SK-N-SH (cell line): ENCODE measurements at regions not wholly inside any gene's neighbourhood (a gene's known extent, or its start where the extent isn't known, plus 50 kb on each side); places are given as distances from the start of the nearest gene placed in this dataset.

Source experiments
- CTCF ChIA-PET: fragments of 300-600, 350-600 bp; formaldehyde crosslinking; extraction: SDS; loops from one replicate; lab custom pipeline; 2021; lab: Yijun Ruan, JAX
- POLR2A ChIA-PET: fragments of 350-600 bp; sonication (Branson Sonifier 250); formaldehyde crosslinking; extraction: SDS; loops from one replicate; lab custom pipeline; 2020; ENCODE audit warnings: antibody characterized with exemption, inconsistent platforms; lab: Yijun Ruan, JAX
- DNase-seq: peaks from one replicate; pipeline ENCODE4 v3.0.0; 2012
- H2AFZ ChIP-seq: fragments of 200-600 bp; sonication (generic); 2 replicates; pipeline ENCODE4 v1.8.1; 2016; ENCODE audit warnings: antibody characterized with exemption, mild to moderate bottlenecking, low read depth
- H3F3A ChIP-seq: fragments of 200-600 bp; sonication (generic); replicated peaks from 2 replicates; pipeline ENCODE3; 2016; ENCODE audit warnings: antibody characterized with exemption, mild to moderate bottlenecking; ENCODE audit not compliant: insufficient read depth
- H3K27ac ChIP-seq, 2 experiments: fragments of 200-500 bp in 1 of 2; fragments of 200-600 bp in 1 of 2; sonication (Bioruptor generic) in 1 of 2; sonication (generic), shearing (Covaris generic) in 1 of 2; 2 replicates each; pipeline versions ENCODE4 v1.5.1 to v1.6.1; 2014 to 2016; ENCODE audit warnings: low read depth in 2 of 2, inconsistent platforms in 1 of 2, low read length in 1 of 2, mild to moderate bottlenecking in 1 of 2, mixed read lengths in 1 of 2
- H3K27me3 ChIP-seq: fragments of 200-600 bp; sonication (generic), shearing (Covaris generic); 2 replicates; pipeline ENCODE4 v1.6.1; 2016; ENCODE audit warnings: mixed run types; ENCODE audit not compliant: insufficient read depth
- H3K36me3 ChIP-seq, 2 experiments: fragments of 200-500 bp in 1 of 2; fragments of 200-600 bp in 1 of 2; sonication (Bioruptor generic) in 1 of 2; sonication (generic) in 1 of 2; replicated peaks in 1 of 2; 2 replicates each; pipeline versions ENCODE3 to v1.5.1; 2014 to 2016; ENCODE audit warnings: low read length in 1 of 2, mild to moderate bottlenecking in 1 of 2; ENCODE audit not compliant: insufficient read depth in 2 of 2, control insufficient read depth in 1 of 2
- H3K4me1 ChIP-seq, 2 experiments: fragments of 200-500 bp in 1 of 2; fragments of 200-600 bp in 1 of 2; sonication (Bioruptor generic) in 1 of 2; sonication (generic), shearing (Covaris generic) in 1 of 2; 2 replicates each; pipeline versions ENCODE4 v1.5.1 to v1.6.1; 2014 to 2016; ENCODE audit warnings: low read depth in 1 of 2, low read length in 1 of 2, mixed run types in 1 of 2; ENCODE audit not compliant: insufficient read depth in 2 of 2, control insufficient read depth in 1 of 2
- H3K4me2 ChIP-seq: fragments of 200-600 bp; sonication (generic), shearing (Covaris generic); 2 replicates; pipeline ENCODE4 v1.6.1; 2017; ENCODE audit warnings: mixed run types
- H3K4me3 ChIP-seq, 2 experiments: fragments of 200-500 bp in 1 of 2; fragments of 200-600 bp in 1 of 2; sonication (Bioruptor generic) in 1 of 2; sonication (generic), shearing (Covaris generic) in 1 of 2; 2 replicates each; pipeline versions ENCODE4 v1.5.1 to v1.8.1; 2014 to 2016; ENCODE audit warnings: low read depth in 2 of 2, inconsistent platforms in 1 of 2, low read length in 1 of 2, mild to moderate bottlenecking in 1 of 2, mixed read lengths in 1 of 2, moderate library complexity in 1 of 2
- H3K79me2 ChIP-seq: fragments of 200-600 bp; sonication (generic); 2 replicates; pipeline ENCODE4 v1.8.1; 2017; ENCODE audit warnings: mild to moderate bottlenecking; ENCODE audit not compliant: insufficient read depth
- H3K9ac ChIP-seq: fragments of 200-600 bp; sonication (generic); 2 replicates; pipeline ENCODE4 v1.6.1; 2017; ENCODE audit warnings: mixed run types
- H3K9me2 ChIP-seq: fragments of 200-600 bp; sonication (generic); 2 replicates; pipeline ENCODE4 v1.6.1; 2017; ENCODE audit warnings: mixed run types
- H3K9me3 ChIP-seq: fragments of 200-600 bp; sonication (generic); 2 replicates; pipeline ENCODE4 v1.6.1; 2017; ENCODE audit warnings: mixed run types, mild to moderate bottlenecking, moderate library complexity
- H4K20me1 ChIP-seq: fragments of 200-600 bp; sonication (generic); 2 replicates; pipeline ENCODE4 v1.6.1; 2017; ENCODE audit warnings: mild to moderate bottlenecking, mixed run types; ENCODE audit not compliant: insufficient read depth
- CHD2 ChIP-seq: fragments of 150-350 bp; IDR thresholded peaks from 2 replicates; pipeline ENCODE4 v1.6.1; 2018; ENCODE audit warnings: low read length; ENCODE audit not compliant: partially characterized antibody
- CTCF ChIP-seq: fragments of 200-600 bp; sonication (generic); IDR thresholded peaks from 2 replicates; pipeline ENCODE4 v1.6.1; 2017; ENCODE audit warnings: antibody characterized with exemption, mild to moderate bottlenecking, moderate library complexity
- EP300 ChIP-seq, 2 experiments: IDR thresholded peaks; 2 replicates each; pipeline versions ENCODE4 v1.4.0 to v1.6.1; 2012; ENCODE audit warnings: borderline replicate concordance in 1 of 2, low read depth in 1 of 2, low read length in 1 of 2
- FOXM1 ChIP-seq: IDR thresholded peaks from 2 replicates; pipeline ENCODE4 v1.4.0; 2012; ENCODE audit warnings: low read depth, mild to moderate bottlenecking
- GABPA ChIP-seq: IDR thresholded peaks from 2 replicates; pipeline ENCODE4 v1.4.0; 2012; ENCODE audit warnings: low read depth, mild to moderate bottlenecking
- IRF3 ChIP-seq: fragments of 150-350 bp; IDR thresholded peaks from 2 replicates; pipeline ENCODE4 v1.6.1; 2016; ENCODE audit warnings: mild to moderate bottlenecking, low read depth, low read length
- MEF2A ChIP-seq: IDR thresholded peaks from 2 replicates; pipeline ENCODE4 v1.4.0; 2012; ENCODE audit warnings: low read depth, borderline replicate concordance
- MXI1 ChIP-seq: IDR thresholded peaks from 2 replicates; pipeline ENCODE4 v1.6.1; 2012; ENCODE audit warnings: mild to moderate bottlenecking, low read depth, low read length, improper control_type of control experiment
- POLR2AphosphoS5 ChIP-seq: IDR thresholded peaks from 2 replicates; pipeline ENCODE4 v1.6.1; 2012; ENCODE audit warnings: low read depth, low read length
- RCOR1 ChIP-seq: fragments of 150-350 bp; IDR thresholded peaks from 2 replicates; pipeline ENCODE4 v1.6.1; 2017; ENCODE audit warnings: antibody characterized with exemption, low read length
- SIN3A ChIP-seq: IDR thresholded peaks from 2 replicates; pipeline ENCODE4 v1.6.1; 2012; ENCODE audit warnings: low read depth, mild to moderate bottlenecking, low read length, moderate library complexity, borderline replicate concordance
- TAF1 ChIP-seq: IDR thresholded peaks from 2 replicates; pipeline ENCODE4 v1.6.1; 2012; ENCODE audit warnings: low read depth, mild to moderate bottlenecking, low read length, moderate library complexity, borderline replicate concordance
- ZBTB33 ChIP-seq: IDR thresholded peaks from 2 replicates; pipeline ENCODE4 v1.4.0; 2012; ENCODE audit warnings: low read depth, borderline replicate concordance
- WGBS: methylation state at CpG from one replicate; pipeline ENCODE4 v1.1.6; 2017; ENCODE audit warnings: low lambda C conversion rate; 5-methylcytosine and 5-hydroxymethylcytosine counted together

- TF ChIP-seq IRF3 (no peak), EP300 (IDR thresholded peaks at IDR 0.05; ENCODE audit: borderline replicate concordance in 1 of 2, low read depth in 1 of 2, low read length in 1 of 2) (no peak)
Measured at GRCh38 chr14:100670017-100670752, 56.5 kb upstream of the DLK1 start (continued).

- Histone ChIP-seq H3K27ac (peak overlapping the region in 1 of 2 experiments; percentile 64; a peak in 2 of 4 replicates), H4K20me1 (no peaks in the 10 kb centered on the region), H3K9ac (no peak overlapping the region), H3K9me3 (no peaks in the 10 kb centered on the region)
- CTCF ChIA-PET, result interaction anchor here (0.9 to 4.2 kb wide), 5 partner anchors 8 to 253 kb away, joined by 3 to 41 read pairs (median 5); no protein-coding TSS in a partner anchor
- 94% methylated on average over 7 of the region's 7 CpGs for WGBS
- TF ChIP-seq CTCF (no peak), RCOR1 (no peak), GABPA (no peak), FOXM1 (no peak), CHD2 (no peak), MXI1 (no peak), POLR2AphosphoS5 (no peak)
- TF ChIP-seq, all 33 proteins: peak for 0
- Histone ChIP-seq H3K4me1 (peaks cover 0 to 84% of the 10 kb centered on the region in 2 experiments; a peak in 2 of 4 replicates), H3K4me3 (no peak overlapping the region), H3K27me3 (no peaks in the 10 kb centered on the region), H3K4me2 (no peak overlapping the region), H3K36me3 (no peaks in the 10 kb centered on the region), H3K9me2 (no peaks in the 10 kb centered on the region), H3K79me2 (no peaks in the 10 kb centered on the region), H2AFZ (no peak overlapping the region), H3F3A (no peaks in the 10 kb centered on the region)
- no peak for DNase-seq
- POLR2A ChIA-PET, result interaction anchor here (0.6 kb wide), 1 partner anchor 60 kb away, joined by 3 read pairs; no protein-coding TSS in a partner anchor
Measured at GRCh38 chr14:100670753-100671049, 56.0 kb upstream of the DLK1 start.

- Histone ChIP-seq H3K4me3 (no peak overlapping the region), H3K4me1 (peaks cover 0 to 85% of the 10 kb centered on the region in 2 experiments; a peak in 2 of 4 replicates), H3K79me2 (no peaks in the 10 kb centered on the region), H3K9ac (no peak overlapping the region), H3K27ac (peak overlapping the region in 1 of 2 experiments; percentile 99; a peak in 2 of 4 replicates), H3K36me3 (no peaks in the 10 kb centered on the region), H3K9me3 (no peaks in the 10 kb centered on the region), H3F3A (no peaks in the 10 kb centered on the region), H3K9me2 (no peaks in the 10 kb centered on the region), H4K20me1 (no peaks in the 10 kb centered on the region), H3K4me2 (no peak overlapping the region), H2AFZ (no peak overlapping the region), H3K27me3 (no peaks in the 10 kb centered on the region)
- no peak for TF ChIP-seq RCOR1
- TF ChIP-seq TAF1, result no peak
- TF ChIP-seq ZBTB33, result no peak
- TF ChIP-seq IRF3, result no peak
- TF ChIP-seq SIN3A, result no peak
- no peak for TF ChIP-seq POLR2AphosphoS5
- TF ChIP-seq MEF2A, result no peak
- POLR2A ChIA-PET, result interaction anchor here (2.4 to 3.6 kb wide), 2 partner anchors 60 to 231 kb away, joined by 8 to 36 read pairs; no protein-coding TSS in a partner anchor
- DNase-seq, result no peak
- CTCF ChIA-PET, result interaction anchor here (0.9 to 4.2 kb wide), 9 partner anchors 9 to 286 kb away, joined by 3 to 41 read pairs (median 4); no protein-coding TSS in a partner anchor
- 60% methylated on average over 6 of the region's 6 CpGs for WGBS
Measured at GRCh38 chr14:100671386-100671901, 55.2 kb upstream of the DLK1 start.
